GM12892 (cell line): ENCODE measurements at regions not wholly inside any gene's neighbourhood (a gene's known extent, or its start where the extent isn't known, plus 50 kb on each side); places are given as distances from the start of the nearest gene placed in this dataset.

ENCODE experiments used
- POLR2A ChIP-seq: IDR thresholded peaks from 2 replicates; pipeline ENCODE4 v1.6.1; 2011; ENCODE audit warnings: low read depth, low read length, control low read depth
- POLR2AphosphoS5 ChIP-seq: IDR thresholded peaks from 2 replicates; pipeline ENCODE4 v1.6.1; 2011; ENCODE audit warnings: low read depth, low read length, control low read depth
- TAF1 ChIP-seq: IDR thresholded peaks from 2 replicates; pipeline ENCODE4 v1.6.1; 2011; ENCODE audit warnings: low read depth, mild to moderate bottlenecking, control low read depth, low read length, borderline replicate concordance

DNA sequence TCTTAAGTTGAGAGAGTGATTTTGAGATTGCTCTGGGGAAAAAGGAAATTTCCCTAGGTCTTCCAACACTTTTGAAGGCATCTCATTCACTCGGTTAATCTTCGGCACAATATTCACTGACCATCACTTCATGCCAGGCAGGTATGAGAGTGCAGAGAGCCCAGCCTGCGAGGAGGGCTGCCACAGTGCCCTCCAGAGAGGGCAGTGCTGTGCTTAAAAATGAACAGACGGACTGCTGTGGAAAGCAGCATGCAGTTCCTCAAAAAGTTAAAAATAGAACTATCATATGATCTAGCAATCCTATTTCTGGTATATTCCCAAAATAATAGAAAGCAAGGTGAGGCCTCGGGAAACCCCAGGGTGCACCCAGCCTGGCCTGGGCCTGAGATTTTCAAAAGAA lies 374.9 kb upstream of the RAB6C start:
- TF ChIP-seq POLR2AphosphoS5, result no peak
- no peak for TF ChIP-seq POLR2A
- no peak for TF ChIP-seq TAF1
